ENCODE measurements at regions not wholly inside any gene's neighbourhood (a gene's known extent, or its start where the extent isn't known, plus 50 kb on each side); places are given as distances from the start of the nearest gene placed in this dataset.

GRCh38 chr2:71929482-71929772 is 218.2 kb downstream of the CYP26B1 start:
- no peak for TF ChIP-seq POLR2AphosphoS5 (IDR thresholded peaks at IDR 0.05; ENCODE audit: low read depth, low read length)
- TF ChIP-seq POLR2A (IDR thresholded peaks at IDR 0.05; ENCODE audit: low read depth, low read length) = no peak
- TF ChIP-seq TAF1 (IDR thresholded peaks at IDR 0.05; ENCODE audit: borderline replicate concordance, low read depth, low read length) = no peak
